B cell (primary cell): ENCODE measurements at regions not wholly inside any gene's neighbourhood (a gene's known extent, or its start where the extent isn't known, plus 50 kb on each side); places are given as distances from the start of the nearest gene placed in this dataset.

ENCODE experiments used
- CTCF ChIP-seq: fragments of 200-600 bp; IDR thresholded peaks from one replicate; pipeline ENCODE4 v1.8.0; 2022; ENCODE audit warnings: antibody characterized with exemption, mild to moderate bottlenecking
- EZH2 ChIP-seq: IDR thresholded peaks from 2 replicates; pipeline ENCODE4 v1.6.1; 2012; ENCODE audit warnings: borderline replicate concordance, low read depth, mild to moderate bottlenecking, moderate library complexity, low read length; ENCODE audit not compliant: insufficient read depth, poor library complexity, severe bottlenecking

GRCh38 chr7:10579561-10579960 is 394.1 kb upstream of the PHF14 start:
- no peak for TF ChIP-seq CTCF
- TF ChIP-seq EZH2: no peak
